Testis (tissue), 2 donors: ENCODE measurements at regions not wholly inside any gene's neighbourhood (a gene's known extent, or its start where the extent isn't known, plus 50 kb on each side); places are given as distances from the start of the nearest gene placed in this dataset.

Source experiments
- DNase-seq: peaks from one replicate; pipeline ENCODE4 v3.0.0-alpha.2; 2019
- H3K27ac ChIP-seq, 2 donors: fragments of 200-600 bp; sonication (generic); one replicate each; pipeline ENCODE4 v1.5.1; 2019
- H3K27me3 ChIP-seq: fragments of 200-600 bp; sonication (generic); one replicate; pipeline ENCODE4 v1.5.1; 2019
- H3K36me3 ChIP-seq: fragments of 200-600 bp; sonication (generic); one replicate; pipeline ENCODE4 v1.5.1; 2017; ENCODE audit warnings: low read depth; ENCODE audit errors: missing control alignments
- H3K4me1 ChIP-seq: fragments of 200-600 bp; sonication (generic); one replicate; pipeline ENCODE4 v1.5.1; 2019
- H3K4me3 ChIP-seq, 2 donors: fragments of 200-600 bp; sonication (generic); one replicate each; pipeline ENCODE4 v1.5.1; 2017 to 2019
- H3K9me3 ChIP-seq: fragments of 200-600 bp; sonication (generic); one replicate; pipeline ENCODE4 v1.5.1; 2017
- POLR2A ChIP-seq: fragments of 450-650 bp; IDR thresholded peaks from one replicate; pipeline ENCODE4 v1.6.1; 2017; ENCODE audit warnings: antibody characterized with exemption, mild to moderate bottlenecking, moderate library complexity
- WGBS, 2 donors: methylation state at CpG; one replicate each; pipeline ENCODE4 v1.1.5; 2018; 5-methylcytosine and 5-hydroxymethylcytosine counted together
- intact Hi-C: fragments of 100-400 bp; cut with DNase I; formaldehyde crosslinking; loops from one replicate; pipeline ENCODE4 v1.15.1; 2023; ENCODE audit warnings: low total_unique reads
- TF ChIP-seq, protein P1 (sequence below), 3 experiments: fragments of 450-650 bp in 2 of 3; fragments of 200-600 bp in 1 of 3; sonication (generic) in 1 of 3; IDR thresholded peaks; one replicate each; pipeline ENCODE4 v1.5.1; 2016 to 2019; ENCODE audit warnings: antibody characterized with exemption in 3 of 3, mild to moderate bottlenecking in 2 of 3, moderate library complexity in 1 of 3

GRCh38 chr11:127592371-127592770 lies 591.8 kb upstream of the KIRREL3 start:
- no peaks in the 10 kb centered on the region for H3K9me3 ChIP-seq
- TF ChIP-seq POLR2A: no peak
- TF ChIP-seq, protein P1, sequence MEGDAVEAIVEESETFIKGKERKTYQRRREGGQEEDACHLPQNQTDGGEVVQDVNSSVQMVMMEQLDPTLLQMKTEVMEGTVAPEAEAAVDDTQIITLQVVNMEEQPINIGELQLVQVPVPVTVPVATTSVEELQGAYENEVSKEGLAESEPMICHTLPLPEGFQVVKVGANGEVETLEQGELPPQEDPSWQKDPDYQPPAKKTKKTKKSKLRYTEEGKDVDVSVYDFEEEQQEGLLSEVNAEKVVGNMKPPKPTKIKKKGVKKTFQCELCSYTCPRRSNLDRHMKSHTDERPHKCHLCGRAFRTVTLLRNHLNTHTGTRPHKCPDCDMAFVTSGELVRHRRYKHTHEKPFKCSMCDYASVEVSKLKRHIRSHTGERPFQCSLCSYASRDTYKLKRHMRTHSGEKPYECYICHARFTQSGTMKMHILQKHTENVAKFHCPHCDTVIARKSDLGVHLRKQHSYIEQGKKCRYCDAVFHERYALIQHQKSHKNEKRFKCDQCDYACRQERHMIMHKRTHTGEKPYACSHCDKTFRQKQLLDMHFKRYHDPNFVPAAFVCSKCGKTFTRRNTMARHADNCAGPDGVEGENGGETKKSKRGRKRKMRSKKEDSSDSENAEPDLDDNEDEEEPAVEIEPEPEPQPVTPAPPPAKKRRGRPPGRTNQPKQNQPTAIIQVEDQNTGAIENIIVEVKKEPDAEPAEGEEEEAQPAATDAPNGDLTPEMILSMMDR (IDR thresholded peaks at IDR 0.05): no peak
- intact Hi-C loops: no loop called here
- 44 to 54% methylated on average over 1 of the region's 1 CpG for WGBS, 2 donors
- no peaks in the 10 kb centered on the region for H3K27me3 ChIP-seq
- H3K4me3 ChIP-seq: no peak overlapping the region
- H3K27ac ChIP-seq: no peak overlapping the region
- no peaks in the 10 kb centered on the region for H3K4me1 ChIP-seq
- no peak for DNase-seq
- H3K36me3 ChIP-seq: no peaks in the 10 kb centered on the region

- no peak overlapping the region for H3K27ac ChIP-seq
- 61 to 69% methylated on average over 1 of the region's 1 CpG for WGBS, 2 donors
- no peaks in the 10 kb centered on the region for H3K4me1 ChIP-seq
- DNase-seq: no peak
- H3K27me3 ChIP-seq: no peaks in the 10 kb centered on the region
- no peak overlapping the region for H3K4me3 ChIP-seq
- H3K9me3 ChIP-seq: no peaks in the 10 kb centered on the region
- H3K36me3 ChIP-seq: no peaks in the 10 kb centered on the region
- intact Hi-C loops: no loop called here
- TF ChIP-seq, protein P1 (IDR thresholded peaks at IDR 0.05): no peak
- TF ChIP-seq POLR2A: no peak
Measured at GRCh38 chr11:127590314-127590713, 589.7 kb upstream of the KIRREL3 start.

DNA sequence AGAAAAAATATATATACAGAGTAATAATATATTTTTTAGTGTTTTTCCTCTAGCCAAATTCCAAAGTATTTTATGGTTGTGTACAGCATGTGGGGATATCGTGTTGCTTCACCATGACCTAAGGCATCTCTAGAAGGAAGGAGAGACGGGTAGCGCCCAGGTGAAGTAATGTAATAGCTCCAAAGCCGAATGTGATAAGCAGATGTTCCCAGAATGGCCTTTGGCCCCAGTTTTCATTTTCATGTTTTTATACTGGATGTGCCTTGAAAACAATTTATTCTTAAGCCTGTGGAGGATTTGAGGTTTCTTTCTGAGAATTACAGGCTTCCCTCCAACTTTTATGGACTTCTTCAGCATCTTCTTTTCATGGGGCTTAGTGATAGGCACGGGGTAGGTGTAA lies 587.9 kb upstream of the KIRREL3 start:
- no peak for TF ChIP-seq POLR2A
- DNase-seq: no peak

DNA sequence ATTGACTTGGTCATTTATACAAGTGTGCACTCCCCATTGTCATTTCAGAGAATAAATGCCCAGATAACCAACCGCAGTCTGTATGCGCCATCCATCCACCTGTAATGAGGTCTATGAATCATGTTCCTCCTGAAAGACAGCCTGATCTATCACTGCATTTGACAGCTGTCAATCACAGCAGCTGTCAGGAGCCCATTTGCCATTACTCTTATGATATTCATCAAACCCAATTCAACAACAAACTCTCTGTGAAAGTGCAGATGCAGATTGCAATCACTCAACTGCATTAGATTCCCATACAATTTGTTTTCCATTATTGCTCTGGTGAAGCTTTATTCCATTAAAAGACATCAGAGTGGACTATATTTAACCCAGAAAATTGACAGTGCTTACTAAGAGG lies 586.9 kb upstream of the KIRREL3 start:
- H3K36me3 ChIP-seq: no peaks in the 10 kb centered on the region
- TF ChIP-seq, protein P1 (IDR thresholded peaks at IDR 0.05): no peak
- TF ChIP-seq POLR2A: no peak
- H3K27me3 ChIP-seq: no peaks in the 10 kb centered on the region
- H3K4me1 ChIP-seq: no peaks in the 10 kb centered on the region
- 95 to 100% methylated on average over 2 of the region's 2 CpGs for WGBS, 2 donors
- H3K9me3 ChIP-seq: no peaks in the 10 kb centered on the region
- no peak for DNase-seq
- no peak overlapping the region for H3K27ac ChIP-seq
- no peak overlapping the region for H3K4me3 ChIP-seq
- intact Hi-C loops: no loop called here

More for the DNA sequence above, 587.9 kb upstream of the KIRREL3 start:
- Histone ChIP-seq H3K9me3 (no peaks in the 10 kb centered on the region), H3K4me1 (no peaks in the 10 kb centered on the region), H3K27ac (no peak overlapping the region), H3K4me3 (no peak overlapping the region), H3K27me3 (no peaks in the 10 kb centered on the region), H3K36me3 (no peaks in the 10 kb centered on the region)
- 89 to 93% methylated on average over 5 of the region's 5 CpGs for WGBS, 2 donors
- intact Hi-C loops: no loop called here

DNA sequence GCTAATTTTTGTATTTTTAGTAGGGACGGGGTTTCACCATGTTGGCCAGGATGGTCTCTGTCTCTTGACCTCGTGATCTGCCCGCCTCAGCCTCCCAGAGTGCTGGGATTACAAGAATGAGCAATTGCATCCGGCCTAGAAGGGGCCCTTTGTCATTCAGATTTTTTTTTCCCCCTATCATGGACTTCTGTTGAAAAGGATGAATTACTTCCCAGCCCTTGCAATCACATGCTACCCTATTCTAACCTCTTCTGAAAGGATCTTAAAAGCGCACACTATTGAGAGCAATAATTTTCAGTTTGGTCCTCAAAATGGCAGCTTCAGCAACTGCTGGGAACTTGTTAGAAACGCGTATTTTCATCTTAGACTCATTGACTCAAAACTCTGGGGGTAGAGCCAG lies 575.6 kb upstream of the KIRREL3 start:
- 78 to 84% methylated on average over 7 of the region's 7 CpGs for WGBS, 2 donors
- TF ChIP-seq, protein P1 (IDR thresholded peaks at IDR 0.05): no peak
- no peak for TF ChIP-seq POLR2A
- intact Hi-C loops: no loop called here

More for the DNA sequence above, 575.6 kb upstream of the KIRREL3 start:
- Histone ChIP-seq H3K4me3 (no peak overlapping the region), H3K27ac (no peak overlapping the region), H3K36me3 (no peaks in the 10 kb centered on the region), H3K9me3 (no peaks in the 10 kb centered on the region), H3K4me1 (no peaks in the 10 kb centered on the region), H3K27me3 (no peaks in the 10 kb centered on the region)
- DNase-seq: no peak
